ENCODE measurements at regions not wholly inside any gene's neighbourhood (a gene's known extent, or its start where the extent isn't known, plus 50 kb on each side); places are given as distances from the start of the nearest gene placed in this dataset.
"Not testable (repeated sequence)": the region's sequence is repeated elsewhere in the genome, so short reads cannot be mapped to it uniquely, and the experiment has no call there.

GRCh38 chr10:131027256-131027655 is 284.3 kb downstream of the TCERG1L start:
- Histone ChIP-seq H3K4me1 (ENCODE audit: control insufficient read depth, insufficient read depth, low read length) (no peaks in the 10 kb centered on the region), H3K27ac (ENCODE audit: low read length) (no peak overlapping the region), H3K4me3 (ENCODE audit: low read length) (no peak overlapping the region), H3K27me3 (ENCODE audit: control insufficient read depth, insufficient read depth) (no peaks in the 10 kb centered on the region), H3K9me3 (ENCODE audit: control insufficient read depth, low read length) (no peaks in the 10 kb centered on the region)
- WGBS, result 79% methylated on average over 7 of the region's 7 CpGs
- ATAC-seq (no peak), DNase-seq (no peak)
- intact Hi-C loops (cut with DNase I), result loop anchor here in 1 of 4 donors (10.0 kb wide), 1 partner anchor 58 kb away; no protein-coding TSS in a partner anchor

- DNase-seq (no peak), ATAC-seq (no peak)
- no peak overlapping the region for H3K4me3 ChIP-seq (ENCODE audit: low read length)
- H3K27ac ChIP-seq (ENCODE audit: low read length), result no peak overlapping the region
- 80% methylated on average over 14 of the region's 14 CpGs for WGBS
- no peaks in the 10 kb centered on the region for H3K27me3 ChIP-seq (ENCODE audit: control insufficient read depth, insufficient read depth)
- intact Hi-C loops (cut with DNase I), result no loop called here
- H3K9me3 ChIP-seq (ENCODE audit: control insufficient read depth, low read length), result no peaks in the 10 kb centered on the region
- no peaks in the 10 kb centered on the region for H3K4me1 ChIP-seq (ENCODE audit: control insufficient read depth, insufficient read depth, low read length)
Observed at GRCh38 chr10:131031346-131031745, 280.2 kb downstream of the TCERG1L start.

- no peak overlapping the region for H3K27ac ChIP-seq (ENCODE audit: low read length)
- H3K9me3 ChIP-seq (ENCODE audit: control insufficient read depth, low read length), result no peaks in the 10 kb centered on the region
- no peaks in the 10 kb centered on the region for H3K27me3 ChIP-seq (ENCODE audit: control insufficient read depth, insufficient read depth)
- intact Hi-C loops (cut with DNase I), result no loop called here
- DNase-seq, result no peak
- H3K4me3 ChIP-seq (ENCODE audit: low read length), result no peak overlapping the region
- WGBS, result 87% methylated on average over 26 of the region's 26 CpGs
- no peaks in the 10 kb centered on the region for H3K4me1 ChIP-seq (ENCODE audit: control insufficient read depth, insufficient read depth, low read length)
- ATAC-seq, result no peak
Observed at GRCh38 chr10:131032329-131033165, 279.0 kb downstream of the TCERG1L start.

- intact Hi-C loops (cut with DNase I), result no loop called here
- ATAC-seq, result no peak
- no peaks in the 10 kb centered on the region for H3K9me3 ChIP-seq (ENCODE audit: control insufficient read depth, low read length)
- 68% methylated on average over 10 of the region's 10 CpGs for WGBS
- no peak overlapping the region for H3K4me3 ChIP-seq (ENCODE audit: low read length)
- H3K27me3 ChIP-seq (ENCODE audit: control insufficient read depth, insufficient read depth), result no peaks in the 10 kb centered on the region
- no peak overlapping the region for H3K27ac ChIP-seq (ENCODE audit: low read length)
- no peaks in the 10 kb centered on the region for H3K4me1 ChIP-seq (ENCODE audit: control insufficient read depth, insufficient read depth, low read length)
- DNase-seq, result no peak
Observed at GRCh38 chr10:131033166-131034085, 278.1 kb downstream of the TCERG1L start.

GRCh38 chr10:131034451-131034850 is 277.1 kb downstream of the TCERG1L start:
- ATAC-seq, result no peak
- no peaks in the 10 kb centered on the region for H3K27me3 ChIP-seq (ENCODE audit: control insufficient read depth, insufficient read depth)
- no peak overlapping the region for H3K4me3 ChIP-seq (ENCODE audit: low read length)

GRCh38 chr10:131035779-131036178 is 275.7 kb downstream of the TCERG1L start:
- Histone ChIP-seq H3K9me3 (ENCODE audit: control insufficient read depth, low read length) (no peaks in the 10 kb centered on the region), H3K4me3 (ENCODE audit: low read length) (no peak overlapping the region), H3K27me3 (ENCODE audit: control insufficient read depth, insufficient read depth) (no peaks in the 10 kb centered on the region), H3K27ac (ENCODE audit: low read length) (no peak overlapping the region), H3K4me1 (ENCODE audit: control insufficient read depth, insufficient read depth, low read length) (no peaks in the 10 kb centered on the region)
- no peak for DNase-seq
- intact Hi-C loops (cut with DNase I), result no loop called here
- WGBS, result 56% methylated on average over 12 of the region's 12 CpGs
- ATAC-seq, result no peak

More at GRCh38 chr10:131034451-131034850, 277.1 kb downstream of the TCERG1L start:
- no peak overlapping the region for H3K27ac ChIP-seq (ENCODE audit: low read length)
- 82% methylated on average over 8 of the region's 8 CpGs for WGBS
- H3K4me1 ChIP-seq (ENCODE audit: control insufficient read depth, insufficient read depth, low read length), result no peaks in the 10 kb centered on the region
- no peaks in the 10 kb centered on the region for H3K9me3 ChIP-seq (ENCODE audit: control insufficient read depth, low read length)
- intact Hi-C loops (cut with DNase I), result no loop called here
- no peak for DNase-seq

- Histone ChIP-seq H3K9me3 (ENCODE audit: control insufficient read depth, low read length) (no peaks in the 10 kb centered on the region), H3K27me3 (ENCODE audit: control insufficient read depth, insufficient read depth) (no peaks in the 10 kb centered on the region), H3K4me1 (ENCODE audit: control insufficient read depth, insufficient read depth, low read length) (no peaks in the 10 kb centered on the region), H3K27ac (ENCODE audit: low read length) (no peak overlapping the region), H3K4me3 (ENCODE audit: low read length) (no peak overlapping the region)
- intact Hi-C loops (cut with DNase I), result no loop called here
- DNase-seq (no peak), ATAC-seq (no peak)
- WGBS, result 83% methylated on average over 6 of the region's 6 CpGs
Observed at GRCh38 chr10:131038056-131038455, 273.5 kb downstream of the TCERG1L start.

GRCh38 chr10:131041031-131041430 is 270.5 kb downstream of the TCERG1L start:
- ATAC-seq (no peak), DNase-seq (no peak)
- no peak overlapping the region for H3K4me3 ChIP-seq (ENCODE audit: low read length)
- WGBS, result 76% methylated on average over 10 of the region's 10 CpGs
- intact Hi-C loops (cut with DNase I), result no loop called here
- no peaks in the 10 kb centered on the region for H3K27me3 ChIP-seq (ENCODE audit: control insufficient read depth, insufficient read depth)
- H3K27ac ChIP-seq (ENCODE audit: low read length), result no peak overlapping the region
- no peaks in the 10 kb centered on the region for H3K9me3 ChIP-seq (ENCODE audit: control insufficient read depth, low read length)
- no peaks in the 10 kb centered on the region for H3K4me1 ChIP-seq (ENCODE audit: control insufficient read depth, insufficient read depth, low read length)

GRCh38 chr10:131041441-131041840 is 270.1 kb downstream of the TCERG1L start:
- no peaks in the 10 kb centered on the region for H3K4me1 ChIP-seq (ENCODE audit: control insufficient read depth, insufficient read depth, low read length)
- intact Hi-C loops (cut with DNase I), result no loop called here

GRCh38 chr10:131042015-131042414 is 269.5 kb downstream of the TCERG1L start:
- H3K27me3 ChIP-seq (ENCODE audit: control insufficient read depth, insufficient read depth); DNase-seq; ATAC-seq; H3K4me1 ChIP-seq (ENCODE audit: control insufficient read depth, insufficient read depth, low read length); intact Hi-C loops (cut with DNase I); H3K9me3 ChIP-seq (ENCODE audit: control insufficient read depth, low read length); H3K27ac ChIP-seq (ENCODE audit: low read length); H3K4me3 ChIP-seq (ENCODE audit: low read length): not testable (repeated sequence)
- WGBS, result 68% methylated on average over 6 of the region's 6 CpGs

More at GRCh38 chr10:131041441-131041840, 270.1 kb downstream of the TCERG1L start:
- ATAC-seq (no peak), DNase-seq (no peak)
- Histone ChIP-seq H3K4me3 (ENCODE audit: low read length) (no peak overlapping the region), H3K9me3 (ENCODE audit: control insufficient read depth, low read length) (no peaks in the 10 kb centered on the region), H3K27ac (ENCODE audit: low read length) (no peak overlapping the region), H3K27me3 (ENCODE audit: control insufficient read depth, insufficient read depth) (no peaks in the 10 kb centered on the region)
- 42% methylated on average over 5 of the region's 5 CpGs for WGBS
